GM21619 (cell line): ENCODE measurements at regions not wholly inside any gene's neighbourhood (a gene's known extent, or its start where the extent isn't known, plus 50 kb on each side); places are given as distances from the start of the nearest gene placed in this dataset.
"Not testable (repeated sequence)": the region's sequence is repeated elsewhere in the genome, so short reads cannot be mapped to it uniquely, and the experiment has no call there.

Source experiments
- ATAC-seq: cut with Tn5 transposase; IDR thresholded peaks from one replicate; pipeline ENCODE4 v1.9.1; 2021; ENCODE audit not compliant: unreplicated experiment

DNA sequence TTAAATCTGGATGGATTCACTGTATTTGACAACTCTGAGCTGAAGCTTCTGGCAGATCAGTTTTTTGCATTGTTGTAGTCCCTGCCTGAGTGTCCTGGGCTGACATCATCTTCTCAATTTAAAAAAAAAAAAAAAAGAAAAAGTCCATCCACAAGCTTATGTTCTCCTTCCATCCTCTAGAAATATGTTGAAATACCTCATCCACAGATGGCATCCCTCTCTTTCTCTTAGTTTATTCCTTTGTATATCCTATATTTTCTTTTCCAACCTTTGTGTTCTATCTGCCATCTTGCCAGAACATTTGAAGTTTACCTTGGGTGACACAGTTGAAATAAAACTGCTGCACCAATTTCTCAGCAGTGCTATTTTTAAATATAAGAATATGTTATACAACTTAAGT is 184.4 kb upstream of the PKN2 start:
- no peak for ATAC-seq

DNA sequence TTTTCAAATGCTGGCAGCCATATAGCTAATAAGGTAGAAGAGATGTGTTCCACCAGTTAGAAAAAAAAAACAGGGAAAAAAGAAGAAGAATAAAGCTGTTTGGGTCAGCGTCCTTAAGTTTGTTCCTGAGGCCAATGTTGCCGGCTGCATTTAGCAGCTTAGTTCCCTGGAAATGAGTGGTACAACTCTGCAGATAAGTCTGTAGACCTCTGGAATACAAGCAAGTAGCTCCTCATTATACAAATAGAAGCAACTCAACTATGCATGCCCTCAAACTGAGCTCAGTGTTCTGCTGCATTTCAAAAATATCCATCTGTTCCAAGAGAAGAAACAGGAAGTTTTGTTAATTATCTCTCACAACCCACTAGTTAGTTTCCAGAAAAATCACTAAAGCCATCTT is 181.2 kb upstream of the PKN2 start:
- no peak for ATAC-seq

DNA sequence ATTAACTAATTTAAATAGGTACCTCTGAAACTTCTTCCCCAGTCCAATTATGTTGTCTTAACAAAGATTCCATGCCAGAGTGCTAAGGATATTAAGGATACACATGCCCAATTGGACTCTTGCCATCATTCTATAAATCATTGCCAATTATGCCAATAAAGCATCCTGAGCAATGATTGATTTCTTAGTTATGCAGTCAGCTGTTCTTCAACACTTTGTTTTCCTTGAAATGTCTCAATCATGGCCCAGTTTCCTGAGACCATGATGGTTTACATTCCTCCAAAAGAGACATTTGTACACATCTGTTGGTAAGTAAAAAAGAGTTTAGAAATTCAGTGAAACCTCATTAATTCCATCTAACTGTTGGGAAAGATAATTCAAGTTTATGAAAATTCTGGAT is 180.4 kb upstream of the PKN2 start:
- ATAC-seq: no peak

DNA sequence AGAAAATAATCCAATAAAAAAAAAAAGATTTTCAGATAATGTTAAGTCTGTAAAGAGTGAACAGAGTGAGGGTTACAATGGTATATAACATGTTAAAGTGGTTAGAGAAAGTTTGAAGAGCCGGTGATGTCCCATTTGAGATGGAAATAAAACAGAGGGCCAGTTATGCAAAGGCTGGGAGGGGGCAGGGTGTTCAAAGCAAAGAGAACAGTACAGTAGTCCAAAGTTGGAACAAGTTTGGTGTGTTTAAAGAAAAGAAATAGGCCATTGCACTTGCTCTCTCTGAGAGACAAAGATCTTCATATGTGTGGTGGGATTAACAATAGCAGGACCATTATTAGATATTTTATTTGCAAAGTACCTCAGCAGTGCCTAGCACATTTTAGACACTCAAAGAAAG is 179.5 kb upstream of the PKN2 start:
- no peak for ATAC-seq

DNA sequence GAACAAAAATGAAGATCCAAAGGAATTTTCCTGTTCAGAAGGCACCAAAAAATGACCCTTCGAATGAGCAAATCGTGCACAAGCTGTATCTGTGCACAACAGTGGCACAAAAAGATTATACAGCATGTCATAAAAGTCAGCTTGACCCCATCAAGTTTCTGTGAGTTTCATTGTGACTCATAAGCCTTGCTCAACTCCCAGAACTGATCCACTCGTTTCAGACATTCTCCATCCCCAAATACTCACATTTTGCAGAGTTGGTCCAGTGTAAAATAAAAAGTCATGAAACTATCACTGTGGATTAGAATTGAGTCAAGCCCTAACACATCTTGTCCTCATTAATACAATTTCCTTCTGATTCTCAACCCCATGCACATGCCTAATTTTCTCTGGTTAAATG is 174.7 kb upstream of the PKN2 start:
- ATAC-seq: no peak

DNA sequence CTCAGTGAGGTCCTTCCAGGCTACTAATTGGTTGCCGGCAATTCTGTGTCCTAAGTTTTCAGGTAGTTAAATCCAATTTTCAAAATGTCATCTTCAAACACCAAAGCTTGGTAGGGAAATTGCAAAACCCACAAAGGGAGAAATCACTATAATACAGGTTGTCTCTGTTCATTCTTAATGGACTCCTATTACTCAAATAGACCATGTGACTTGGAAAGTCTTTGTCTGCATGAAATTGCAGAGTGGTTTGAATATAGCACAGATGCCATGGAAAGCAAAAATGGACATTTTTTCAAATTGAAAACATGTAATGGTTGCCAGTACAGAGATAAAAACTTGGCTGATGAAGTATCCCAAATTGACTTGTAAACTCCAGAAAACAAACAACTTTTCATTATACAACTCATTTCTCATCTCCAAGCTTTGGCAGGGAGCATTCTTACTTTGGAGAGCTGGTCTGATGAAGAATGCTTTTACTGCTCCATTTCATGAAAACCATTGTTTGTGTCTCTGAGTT is 169.5 kb upstream of the PKN2 start:
- ATAC-seq: no peak

DNA sequence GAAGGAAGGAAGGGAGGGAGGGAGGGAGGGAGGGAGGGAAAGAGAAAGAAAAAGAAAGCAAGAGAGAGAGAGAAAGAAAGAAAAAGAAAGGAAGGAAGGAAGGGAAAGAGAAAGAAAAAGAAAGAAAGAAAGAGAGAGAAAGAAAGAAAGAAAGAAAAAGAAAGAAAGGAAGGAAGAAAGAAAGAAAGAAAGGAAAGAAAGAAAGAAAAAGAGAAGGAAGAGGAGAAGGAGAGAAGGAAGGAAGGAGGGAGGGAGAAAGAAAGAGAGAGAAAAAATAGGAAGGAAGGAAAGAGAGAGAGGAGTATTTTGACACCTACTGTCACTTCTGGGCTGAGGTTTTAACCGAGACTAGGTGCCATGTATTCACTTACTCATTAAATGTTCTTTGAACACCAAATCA is 166.6 kb upstream of the PKN2 start:
- ATAC-seq: not testable (repeated sequence)

DNA sequence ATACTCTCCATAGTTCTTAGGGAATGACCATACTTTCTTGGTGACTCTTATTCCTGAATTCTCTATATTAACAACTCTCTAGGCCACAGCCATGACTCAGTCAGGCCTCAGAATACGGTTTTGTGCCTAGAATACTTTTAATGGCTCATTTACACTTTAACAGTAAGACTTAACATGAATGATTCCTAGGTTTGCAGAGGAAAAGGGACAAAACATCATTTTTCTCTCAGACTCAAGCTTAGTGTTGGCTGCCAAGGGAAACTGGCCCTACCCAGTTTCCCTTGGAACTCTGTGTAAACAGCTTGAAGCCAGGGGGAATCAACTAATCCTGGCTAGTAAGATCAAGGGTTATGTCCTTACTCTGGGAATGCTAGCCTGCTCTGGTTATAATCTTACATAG is 164.9 kb upstream of the PKN2 start:
- no peak for ATAC-seq

DNA sequence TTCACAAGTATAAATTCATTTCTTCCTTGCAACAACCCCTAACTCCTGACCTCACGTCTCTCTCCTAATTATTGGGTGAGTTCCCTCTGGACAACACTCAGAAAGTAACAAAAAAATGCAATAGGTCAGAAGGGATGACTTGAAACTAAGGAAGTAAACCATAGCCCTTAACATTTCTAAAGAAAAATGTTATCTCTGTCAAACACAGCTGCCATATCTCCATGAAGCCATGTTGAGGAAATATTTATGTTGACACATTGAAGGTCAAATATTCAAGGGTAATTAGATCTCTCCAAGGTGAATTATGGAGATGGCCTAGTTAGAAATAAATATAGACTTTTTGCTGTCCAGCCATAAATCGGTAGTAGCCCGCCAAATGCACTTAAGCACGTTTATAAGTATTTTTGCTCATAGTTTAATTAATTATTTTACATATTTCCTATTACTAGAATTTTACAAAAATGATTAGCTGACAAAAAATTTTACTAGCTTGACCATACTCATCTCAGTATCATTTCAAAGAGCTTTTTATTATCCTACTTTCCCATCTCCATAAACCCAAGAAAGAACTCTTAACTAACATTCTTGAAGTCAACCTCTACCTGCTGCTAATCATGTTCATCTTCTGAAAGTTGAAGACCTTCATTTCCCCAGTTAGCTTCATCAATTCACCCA is 160.1 kb upstream of the PKN2 start:
- ATAC-seq: no peak

DNA sequence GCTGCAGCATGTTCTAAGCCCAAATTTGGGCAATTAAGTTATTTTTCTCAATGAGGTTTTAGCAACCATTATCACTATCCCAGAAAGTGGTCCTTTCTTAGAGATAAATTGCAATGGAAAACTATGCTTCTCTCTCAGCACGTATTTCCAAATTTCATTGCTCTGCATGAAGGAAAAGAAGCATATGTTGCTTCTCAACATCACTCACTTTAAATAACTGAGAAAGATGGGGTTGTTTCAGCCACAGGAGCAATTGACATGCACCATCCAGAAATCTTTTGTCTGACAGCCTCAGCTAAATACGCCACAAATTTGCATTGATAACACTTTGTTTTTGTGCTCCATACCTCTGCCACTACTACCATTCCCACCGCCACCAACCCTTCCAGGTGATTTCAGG is 157.6 kb upstream of the PKN2 start:
- no peak for ATAC-seq

DNA sequence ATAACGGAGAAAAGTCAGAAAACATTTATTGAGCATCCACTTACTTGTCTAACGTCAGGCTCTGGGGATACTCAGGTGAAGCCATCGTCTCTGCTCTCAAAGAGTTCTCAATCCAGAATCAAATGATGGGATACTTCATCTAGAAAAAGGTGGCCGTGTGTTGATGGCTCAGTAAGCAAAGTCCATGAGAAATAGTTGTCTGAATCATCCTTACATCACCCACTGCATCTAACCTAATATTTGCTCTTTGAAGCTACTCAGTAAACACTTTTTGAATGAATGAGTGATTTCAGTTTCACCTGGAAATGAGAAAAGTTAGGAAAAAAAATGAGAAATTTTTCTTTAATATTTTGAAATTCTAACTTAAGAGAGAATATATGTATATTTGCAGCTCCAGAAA is 155.3 kb upstream of the PKN2 start:
- no peak for ATAC-seq

DNA sequence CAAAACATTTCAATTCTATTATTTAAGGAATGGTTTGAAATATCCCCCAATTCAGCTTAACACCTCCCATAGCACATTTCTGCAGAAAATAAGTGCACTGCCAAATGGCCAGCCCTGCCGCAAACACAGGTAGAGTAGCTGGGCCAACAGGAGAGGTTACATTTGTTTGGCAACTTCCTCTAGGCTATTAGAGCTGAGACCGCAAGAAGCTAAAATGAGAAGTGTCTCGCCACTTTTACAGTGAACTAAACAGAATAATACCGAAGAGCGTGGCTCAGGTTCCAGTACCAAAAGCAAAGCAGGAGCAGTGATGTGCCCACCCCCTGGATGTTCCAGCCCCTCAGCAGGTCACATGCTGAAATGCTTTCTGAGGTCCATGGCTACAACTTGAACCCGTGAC is 154.5 kb upstream of the PKN2 start:
- ATAC-seq: no peak

DNA sequence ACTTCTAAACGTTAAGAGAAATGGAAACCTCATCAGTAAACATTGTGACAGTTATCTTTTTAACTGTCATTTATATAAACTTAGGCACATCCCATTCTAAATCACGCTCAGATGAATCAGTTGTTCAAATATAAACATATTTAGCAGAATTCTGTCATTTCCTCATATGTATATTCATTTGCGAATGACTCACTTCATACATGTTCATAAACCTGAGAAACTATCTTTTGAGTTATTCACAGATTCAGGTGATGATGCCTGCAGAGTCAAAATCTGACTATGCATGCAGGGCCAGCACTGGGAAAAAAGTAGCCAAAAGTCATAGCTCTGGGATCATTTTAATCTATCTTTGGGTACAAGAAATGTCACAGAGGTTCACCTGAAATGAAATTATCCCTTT is 153.8 kb upstream of the PKN2 start:
- ATAC-seq: no peak

DNA sequence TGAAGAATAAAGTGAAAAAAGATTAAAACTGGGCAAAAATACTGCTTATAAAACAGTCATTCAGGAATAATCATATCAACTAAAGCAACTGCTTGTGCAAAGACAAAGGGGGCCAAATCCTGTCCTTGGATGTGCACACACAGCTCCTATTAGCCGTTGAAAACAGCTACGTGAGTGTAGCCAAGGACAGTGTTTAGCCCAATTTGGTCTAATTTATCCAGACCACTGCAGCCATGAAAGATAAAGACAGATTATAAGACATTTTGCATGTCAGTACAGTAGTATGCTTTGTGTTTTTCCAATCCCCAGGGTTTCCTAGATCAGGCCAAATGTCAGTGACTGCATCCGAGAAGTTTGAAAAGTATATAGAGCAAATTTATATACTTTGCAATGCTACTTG is 146.3 kb upstream of the PKN2 start:
- ATAC-seq: no peak

DNA sequence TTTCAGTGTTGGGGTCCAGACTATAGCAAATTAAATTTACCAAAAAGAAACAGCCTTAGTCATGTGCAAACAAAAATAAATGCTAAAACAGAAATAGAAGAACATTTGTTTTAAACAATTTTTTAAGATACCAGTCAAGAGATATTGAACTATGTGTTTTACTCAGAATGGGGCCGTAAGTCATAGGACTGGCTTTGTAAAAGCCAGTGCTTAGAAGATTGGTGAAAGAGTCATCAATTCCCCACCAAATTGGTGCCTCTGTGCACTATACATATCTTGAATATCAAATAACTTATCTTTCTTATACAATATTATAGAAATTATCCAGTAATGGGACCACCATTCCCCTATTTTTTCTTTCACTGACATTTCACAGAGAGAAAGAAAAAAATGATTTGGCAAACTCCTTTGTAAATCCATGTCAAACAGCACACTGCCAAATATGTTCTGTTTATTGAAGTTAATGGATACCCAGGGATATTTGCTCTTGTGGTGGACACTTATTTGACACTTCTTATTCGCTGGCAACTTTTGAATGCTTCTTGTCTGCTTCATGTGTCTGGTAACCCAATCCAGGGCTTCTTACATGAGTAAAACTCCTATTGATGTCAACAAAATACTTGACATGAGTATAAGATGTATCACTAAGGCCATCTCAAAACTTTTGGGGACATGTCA is 145.7 kb upstream of the PKN2 start:
- ATAC-seq: no peak

DNA sequence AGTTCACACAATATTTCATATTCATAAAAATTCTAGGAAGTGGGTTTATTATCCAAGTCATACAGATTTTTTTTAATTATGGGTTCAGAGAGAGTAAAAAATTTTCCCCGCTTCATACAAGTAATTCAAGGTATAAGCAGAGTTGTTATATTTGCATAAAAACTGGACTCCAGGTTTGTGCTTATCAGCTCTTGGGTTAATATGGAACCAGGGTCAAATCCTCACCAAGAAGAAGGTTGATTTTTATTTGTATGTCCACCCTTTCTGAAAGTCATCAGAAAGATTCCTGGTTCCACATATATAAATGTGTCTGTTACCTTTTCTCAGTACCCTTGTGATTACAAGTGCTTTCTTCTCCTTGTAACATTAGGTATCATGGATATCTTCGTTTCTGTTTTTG is 143.8 kb upstream of the PKN2 start:
- no peak for ATAC-seq

DNA sequence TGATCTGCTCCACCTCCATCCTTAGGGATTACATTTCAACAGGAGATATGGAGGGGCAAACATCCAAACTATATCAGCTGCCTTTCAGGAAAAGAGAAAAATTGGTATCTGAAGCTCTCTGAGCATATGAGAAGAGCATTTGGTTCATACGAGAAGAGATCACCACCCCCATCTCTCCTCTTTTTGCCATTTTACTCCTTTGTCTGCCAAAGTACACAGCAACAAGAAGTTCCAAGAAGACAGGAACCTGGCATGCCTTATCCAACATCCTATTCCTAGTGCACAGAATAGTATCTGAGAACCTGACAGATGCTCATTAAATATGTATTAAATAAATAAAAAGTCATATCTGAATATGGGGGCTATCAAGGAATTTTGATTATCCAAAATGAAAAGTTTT is 142.5 kb upstream of the PKN2 start:
- no peak for ATAC-seq

DNA sequence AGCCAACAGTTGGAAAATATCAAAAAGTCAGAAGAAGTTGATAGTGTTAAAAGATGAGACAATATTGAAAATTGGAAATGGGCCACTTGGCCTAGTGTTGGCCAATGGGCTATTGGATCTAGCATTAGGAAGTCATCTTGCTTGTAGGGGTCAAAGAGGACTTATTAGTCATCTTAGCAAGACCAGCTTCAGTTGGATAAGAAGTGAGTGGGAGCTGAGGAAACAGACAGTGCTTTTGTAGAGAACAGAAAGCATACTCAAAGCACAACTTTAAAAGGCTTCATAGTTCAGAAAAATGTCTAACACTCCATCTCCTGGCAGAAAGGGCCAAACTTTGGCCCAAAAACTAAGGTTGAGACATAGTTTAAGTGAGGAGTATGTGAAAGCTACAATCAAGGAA is 139.9 kb upstream of the PKN2 start:
- ATAC-seq: no peak

DNA sequence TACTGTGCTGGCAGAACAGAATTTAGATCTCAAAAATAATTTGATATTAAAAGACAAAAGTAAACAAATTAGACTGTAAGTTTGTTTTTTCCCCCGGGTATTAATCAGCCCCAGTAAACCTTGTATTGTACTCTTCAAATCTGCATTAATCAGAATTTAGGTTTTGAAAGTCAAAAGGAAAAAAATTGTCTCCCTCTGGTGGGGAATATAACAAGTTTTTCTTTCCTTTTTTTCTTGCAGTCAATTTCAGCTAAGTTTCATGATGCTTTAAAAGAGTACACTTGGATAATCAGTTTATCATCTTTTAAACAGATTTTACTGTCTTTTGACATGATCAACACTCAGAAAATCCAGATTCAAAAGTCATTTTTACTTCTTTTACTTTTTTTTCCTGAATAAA is 134.5 kb upstream of the PKN2 start:
- no peak for ATAC-seq

DNA sequence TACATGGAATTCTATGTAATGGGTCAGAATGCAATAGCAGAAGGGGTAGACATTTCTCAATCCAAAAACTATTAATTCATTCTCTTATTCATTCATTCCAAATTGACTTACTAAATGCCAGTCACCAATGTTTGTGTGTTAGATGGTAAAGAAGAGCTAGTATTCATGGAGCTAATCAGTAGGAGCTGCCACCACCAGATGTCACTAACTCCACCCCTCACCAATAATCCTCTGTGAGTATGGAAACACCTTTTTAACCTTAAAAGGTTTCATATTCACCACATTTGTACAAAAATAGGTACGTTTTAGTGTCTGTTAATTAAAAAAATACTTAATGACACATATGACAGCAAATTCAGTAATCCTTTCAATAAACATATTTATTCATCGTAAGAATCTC is 131.8 kb upstream of the PKN2 start:
- no peak for ATAC-seq

DNA sequence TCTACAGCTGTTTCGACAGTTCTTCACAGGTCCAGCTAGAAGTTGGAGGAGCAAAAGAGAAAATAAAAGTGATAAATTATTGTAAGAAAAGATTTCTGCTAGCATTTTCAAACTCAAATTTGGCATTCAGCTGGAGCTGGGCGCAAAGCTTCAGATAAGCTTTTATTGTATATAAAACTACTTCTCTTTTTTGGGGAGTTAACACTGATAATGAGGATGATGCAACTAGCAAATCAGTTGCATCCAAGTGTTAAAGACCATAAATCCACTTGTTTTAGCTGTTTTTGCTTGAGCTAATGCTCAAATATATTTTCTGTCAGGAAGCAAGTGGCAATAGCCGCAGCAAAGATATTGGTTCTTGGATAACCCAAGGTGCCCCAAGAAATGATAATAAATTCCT is 127.1 kb upstream of the PKN2 start:
- no peak for ATAC-seq

DNA sequence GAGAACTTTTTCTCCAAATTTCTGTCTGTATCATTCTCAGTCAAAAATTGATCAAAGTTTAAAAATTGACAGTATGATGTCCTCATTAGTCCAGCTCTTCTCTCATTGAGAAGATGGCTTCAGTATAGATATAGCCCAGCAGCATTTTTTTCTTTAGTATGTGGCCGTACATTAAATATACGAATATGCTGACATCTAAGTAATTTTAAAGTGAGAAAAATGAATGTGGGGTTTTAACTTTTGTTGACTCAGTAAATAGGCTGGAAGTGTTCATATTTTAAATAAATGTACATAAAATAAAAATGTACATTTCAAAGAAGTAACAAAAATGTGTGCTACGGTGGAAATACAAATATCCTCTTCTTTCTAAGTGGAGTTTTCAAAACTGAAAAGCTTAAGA is 123.5 kb upstream of the PKN2 start:
- ATAC-seq: no peak

DNA sequence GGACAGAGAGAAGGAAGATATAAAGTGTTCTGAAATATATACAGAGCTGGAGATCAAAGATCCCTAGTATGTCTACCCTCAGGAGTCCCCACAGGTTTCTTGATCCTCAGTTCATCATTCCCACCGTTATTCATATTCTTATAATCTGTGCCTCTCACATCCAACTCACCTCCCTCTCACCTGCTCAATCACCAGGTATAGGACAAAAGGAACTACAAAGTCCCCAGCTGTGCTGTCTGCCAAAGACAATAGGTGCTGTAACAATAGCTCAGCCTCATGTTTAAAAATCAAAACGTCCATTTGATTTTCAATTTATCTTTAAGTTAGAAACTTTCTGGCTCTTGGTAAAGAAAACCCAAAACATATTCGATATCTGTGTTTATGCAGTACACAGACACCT is 121.1 kb upstream of the PKN2 start:
- ATAC-seq: no peak
